CD4-positive, alpha-beta T cell treated with Interleukin-12 subunit alpha and Interleukin-12 subunit beta, for 1 hour (primary cell): ENCODE measurements at regions not wholly inside any gene's neighbourhood (a gene's known extent, or its start where the extent isn't known, plus 50 kb on each side); places are given as distances from the start of the nearest gene placed in this dataset.
"Not testable (repeated sequence)": the region's sequence is repeated elsewhere in the genome, so short reads cannot be mapped to it uniquely, and the experiment has no call there.

Experiments used
- DNase-seq: peaks from one replicate; pipeline ENCODE4 v3.0.0-alpha.2; 2020

DNA sequence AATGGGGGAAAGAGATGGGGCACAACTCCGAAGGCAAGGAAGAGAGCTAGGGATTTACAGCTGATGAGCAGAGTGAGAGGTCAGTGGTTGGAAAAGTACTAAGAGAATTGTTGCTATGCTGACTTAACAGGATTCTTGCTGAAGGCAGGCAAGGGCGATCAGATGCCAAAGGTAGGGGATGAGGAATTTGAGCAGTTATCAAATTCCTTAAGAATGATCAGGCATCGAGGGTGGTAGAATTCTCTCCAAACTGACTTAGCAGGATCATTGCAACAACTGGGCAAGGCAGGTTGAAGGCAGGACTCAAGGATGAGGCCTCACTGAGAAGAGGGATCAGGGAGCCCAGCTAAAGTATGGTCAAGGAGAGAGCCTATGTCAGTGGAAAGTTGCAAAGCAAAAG is 171.0 kb downstream of the HSD17B3 start:
- no peak for DNase-seq

DNA sequence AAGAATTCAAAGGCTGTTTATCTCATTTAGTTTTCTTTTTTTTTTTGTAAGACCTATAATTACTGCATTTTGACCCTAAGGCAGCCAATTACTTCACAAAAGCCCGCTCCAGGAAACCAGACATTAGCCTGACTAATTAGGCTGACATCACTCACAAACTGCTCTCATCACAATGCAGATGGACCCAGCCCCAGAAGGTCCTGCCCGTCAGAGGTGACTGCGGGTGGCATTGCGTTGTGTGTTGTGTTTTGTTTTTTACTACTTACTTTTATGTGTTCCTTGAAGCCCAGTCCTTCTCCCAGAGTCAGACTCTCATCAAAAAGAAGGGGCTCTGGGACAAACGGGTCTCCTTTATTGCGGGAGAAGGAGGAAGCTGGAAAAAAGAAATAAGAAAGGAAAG is 172.2 kb downstream of the HSD17B3 start:
- DNase-seq = no peak

DNA sequence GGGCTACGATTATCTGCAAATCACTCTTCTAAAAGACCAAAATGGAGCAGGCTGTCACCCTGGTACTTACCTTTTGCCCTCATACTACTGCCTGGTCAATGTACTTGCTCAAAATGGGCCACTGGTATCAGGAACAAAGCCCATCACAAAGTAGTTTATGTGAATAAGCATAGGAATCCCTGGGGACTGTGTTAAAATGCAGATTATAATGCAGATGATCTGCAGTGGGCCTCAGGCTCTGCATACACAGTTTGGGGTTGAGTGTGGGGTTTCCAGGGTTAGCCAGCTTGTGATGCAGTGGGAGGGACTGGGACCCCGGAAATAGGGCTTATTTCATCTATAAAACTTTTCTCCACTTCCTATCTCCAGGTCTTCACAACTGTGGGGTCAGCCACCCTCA is 173.1 kb downstream of the HSD17B3 start:
- DNase-seq = no peak

DNA sequence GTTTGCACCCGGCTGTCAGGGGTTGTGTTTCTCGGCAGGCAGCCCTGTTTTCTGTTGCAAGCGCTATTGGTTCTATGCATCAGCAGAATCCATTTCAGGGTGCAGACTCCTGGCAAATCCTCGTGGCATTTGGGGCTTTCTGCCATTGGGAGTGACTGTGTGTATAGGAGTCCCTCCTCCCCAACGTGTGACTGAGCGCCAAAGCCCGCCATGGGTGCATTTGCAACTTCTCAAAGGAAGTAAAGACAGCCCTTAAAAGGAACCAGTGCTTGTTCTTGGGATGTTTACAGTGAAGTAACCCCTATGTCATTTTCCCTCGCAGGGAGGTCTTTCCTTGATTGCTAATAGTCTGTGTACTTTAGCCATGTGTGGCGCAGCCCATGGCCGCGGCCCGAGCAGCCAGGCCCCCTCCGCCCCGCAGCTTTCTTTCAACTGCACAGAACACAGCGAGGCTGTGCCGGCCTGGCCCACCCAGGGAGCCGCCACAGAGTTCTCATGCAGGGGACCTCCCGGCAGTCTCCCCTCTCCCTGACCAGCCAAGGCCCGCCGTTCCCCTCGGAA is 175.6 kb downstream of the HSD17B3 start:
- no peak for DNase-seq

DNA sequence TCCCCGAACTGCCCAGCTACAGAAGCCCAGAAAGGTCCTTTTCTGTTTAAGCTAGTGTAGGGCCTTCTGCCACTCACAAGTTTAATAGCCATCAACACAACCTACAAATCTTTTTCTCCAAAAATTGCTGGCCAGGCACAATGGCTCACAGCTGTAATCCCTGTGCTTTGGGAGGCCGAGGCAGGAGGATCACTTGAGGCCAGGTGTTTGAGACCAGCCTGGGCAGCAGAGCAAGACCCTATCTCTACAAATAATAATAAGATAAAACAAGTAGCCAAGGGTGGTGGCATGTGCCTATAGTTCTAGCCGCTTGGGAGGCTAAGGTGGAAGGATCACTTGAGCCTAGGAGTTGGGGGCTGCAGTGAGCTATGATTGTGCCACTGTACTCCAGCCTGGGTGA is 176.4 kb downstream of the HSD17B3 start:
- no peak for DNase-seq

DNA sequence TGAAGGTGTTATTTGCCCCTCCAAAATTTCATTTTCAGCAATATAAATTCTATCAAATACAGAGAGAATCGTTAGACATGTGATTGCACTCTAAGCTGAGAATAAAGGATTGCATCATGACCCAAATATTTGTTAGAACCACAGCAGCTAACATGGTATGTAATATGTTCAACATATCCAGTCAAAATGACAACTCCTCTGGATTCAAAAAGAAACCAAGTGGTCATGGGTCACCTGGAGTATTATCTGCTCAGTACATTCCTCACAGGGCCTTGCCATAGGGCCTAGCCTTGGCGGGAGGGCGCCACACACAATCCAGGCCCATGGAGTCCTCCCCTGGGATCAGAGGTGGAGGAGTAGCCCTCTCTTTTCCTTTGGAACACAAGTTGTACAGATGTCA is 179.2 kb downstream of the HSD17B3 start:
- no peak for DNase-seq

DNA sequence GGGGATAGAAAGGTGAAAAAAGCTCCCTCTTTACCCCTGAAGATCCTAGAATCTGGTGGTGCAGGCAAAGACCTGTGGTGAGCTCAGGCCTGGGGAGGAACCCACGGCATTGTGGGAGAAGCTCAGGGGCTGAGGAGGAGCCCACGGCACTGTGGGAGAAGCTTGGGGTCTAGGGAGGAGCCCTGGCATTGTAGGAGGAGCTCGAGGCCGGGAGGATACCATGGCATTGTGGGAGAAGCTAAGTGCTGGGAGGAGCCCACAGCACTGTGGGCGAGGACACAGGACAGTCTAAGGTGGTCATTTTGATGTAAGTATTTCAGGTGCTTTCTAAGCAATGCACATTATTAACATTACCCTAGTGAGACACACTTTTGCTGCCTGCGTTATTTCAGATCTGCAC is 179.7 kb downstream of the HSD17B3 start:
- DNase-seq = no peak

DNA sequence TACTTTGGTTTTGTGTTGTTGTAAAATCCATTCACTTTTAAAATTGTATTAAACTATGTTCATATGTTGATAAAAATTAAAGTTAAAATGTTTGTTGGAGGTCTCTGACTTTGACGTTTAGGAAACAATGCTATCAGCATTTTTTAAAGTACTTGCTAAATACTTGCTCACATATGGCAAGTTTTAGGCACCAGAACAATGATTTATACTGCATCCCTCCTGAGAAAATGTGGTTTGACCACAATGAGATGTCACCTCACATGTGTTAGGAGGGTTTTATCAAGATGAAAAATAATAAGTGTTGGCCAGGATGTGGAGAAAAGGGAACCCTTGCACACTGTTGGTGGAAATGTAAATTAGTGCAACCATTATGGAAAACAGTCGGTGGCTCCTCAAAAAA is 180.8 kb downstream of the HSD17B3 start:
- DNase-seq = no peak

DNA sequence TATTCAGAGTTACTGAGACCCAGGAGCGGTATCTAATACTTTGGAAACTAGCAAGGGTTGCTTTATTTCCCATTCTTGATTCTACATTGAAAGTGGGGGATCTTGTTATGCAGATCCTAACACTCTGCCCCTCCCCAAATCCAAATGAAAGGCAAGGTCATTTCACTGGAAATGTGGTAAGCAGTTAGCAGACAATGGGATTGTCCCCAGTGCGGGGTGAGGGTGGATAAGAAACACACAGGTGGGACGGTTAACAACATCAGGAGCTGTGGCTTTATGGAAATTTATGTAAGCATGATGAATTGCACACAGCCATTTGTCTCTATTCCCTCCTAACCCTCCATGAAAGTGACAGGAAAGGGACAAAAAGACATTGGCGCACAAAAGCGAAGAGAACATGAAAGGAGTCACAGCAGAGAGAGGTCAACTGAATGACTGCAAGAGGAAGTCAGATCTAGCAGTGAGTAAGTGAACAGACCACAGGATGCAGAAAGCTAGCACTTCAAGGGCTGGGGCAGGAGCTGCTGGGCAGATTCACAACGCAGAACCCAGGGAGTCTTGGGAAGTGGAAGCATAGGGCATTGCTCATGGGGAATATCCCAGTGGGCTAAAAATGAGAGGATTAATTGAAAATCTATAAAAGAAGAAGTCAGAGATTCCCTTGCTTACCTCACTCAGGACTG is 184.4 kb downstream of the HSD17B3 start:
- no peak for DNase-seq

DNA sequence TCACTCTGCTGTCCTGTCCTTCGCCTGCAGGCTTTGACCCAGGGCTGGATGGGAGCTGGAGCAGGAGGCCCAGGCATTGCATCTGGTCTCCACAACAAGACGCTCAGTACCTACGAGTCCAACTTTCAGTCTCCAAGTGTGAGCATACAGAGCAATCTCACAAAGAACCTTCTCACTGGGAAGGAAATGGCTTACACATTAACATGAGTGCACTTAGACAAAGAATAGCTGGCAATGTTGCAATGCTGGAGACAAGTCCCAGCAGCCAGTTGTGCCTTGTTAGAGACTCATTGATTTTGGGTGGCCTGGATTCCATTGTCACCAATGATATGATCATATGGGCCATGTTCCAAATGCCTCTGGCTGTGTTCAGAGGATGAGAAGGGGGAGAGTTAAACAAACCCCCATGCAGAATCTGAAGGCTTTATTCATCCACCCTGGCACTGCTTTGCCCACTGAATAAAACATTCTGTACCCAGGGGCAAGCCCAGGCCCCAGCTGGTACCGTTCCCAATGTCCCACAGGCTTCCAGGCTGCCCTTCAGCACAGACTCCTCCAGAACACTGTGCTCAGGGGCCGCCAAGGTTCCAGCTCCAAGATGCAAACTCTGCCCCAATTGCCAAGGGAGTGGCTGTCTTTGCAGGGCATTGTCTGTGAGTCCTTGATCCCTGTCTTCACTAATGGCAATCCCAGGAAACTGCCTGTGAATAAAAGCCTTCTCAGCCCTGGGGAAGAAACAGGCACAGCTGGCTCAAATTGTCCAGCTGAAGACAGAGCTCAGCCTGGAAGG is 185.5 kb downstream of the HSD17B3 start:
- no peak for DNase-seq

DNA sequence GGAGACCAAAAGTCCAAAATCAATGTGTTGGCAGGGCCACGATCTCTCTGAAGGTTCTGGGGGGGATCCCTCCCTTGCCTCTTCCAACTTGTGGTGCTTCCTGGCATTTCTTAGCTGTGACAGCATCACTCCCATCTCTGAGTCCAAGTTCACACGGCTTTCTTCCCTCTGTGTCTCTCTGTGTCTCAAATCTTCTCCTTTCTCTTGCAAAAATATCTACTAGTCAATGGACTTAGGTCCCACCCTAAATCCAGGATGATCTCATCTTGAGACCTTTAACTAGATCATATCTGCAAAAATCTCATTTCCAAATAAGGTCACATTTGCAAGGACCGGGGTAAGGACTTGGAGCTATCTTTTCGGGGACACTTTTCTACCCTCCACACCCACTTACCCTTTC is 186.1 kb downstream of the HSD17B3 start:
- DNase-seq = no peak

DNA sequence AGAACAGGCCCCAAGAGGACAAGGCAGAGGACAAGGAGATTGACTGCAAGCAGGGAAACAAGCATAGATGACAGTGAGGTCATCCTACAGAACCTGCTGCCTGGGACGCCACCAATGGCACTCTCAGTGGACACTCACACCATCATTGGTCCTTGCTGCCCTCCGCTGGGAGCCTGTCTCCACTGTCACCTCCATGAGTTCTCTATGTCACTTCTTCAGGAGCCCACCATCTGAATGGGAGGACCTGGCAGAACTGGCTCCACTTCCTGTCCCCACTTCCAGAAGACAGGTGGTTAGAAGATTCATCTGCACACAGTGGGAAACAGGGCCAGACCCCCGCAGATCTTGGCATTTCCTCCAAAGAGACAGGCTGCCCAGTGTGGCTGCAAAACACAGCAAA is 188.9 kb downstream of the HSD17B3 start:
- no peak for DNase-seq

DNA sequence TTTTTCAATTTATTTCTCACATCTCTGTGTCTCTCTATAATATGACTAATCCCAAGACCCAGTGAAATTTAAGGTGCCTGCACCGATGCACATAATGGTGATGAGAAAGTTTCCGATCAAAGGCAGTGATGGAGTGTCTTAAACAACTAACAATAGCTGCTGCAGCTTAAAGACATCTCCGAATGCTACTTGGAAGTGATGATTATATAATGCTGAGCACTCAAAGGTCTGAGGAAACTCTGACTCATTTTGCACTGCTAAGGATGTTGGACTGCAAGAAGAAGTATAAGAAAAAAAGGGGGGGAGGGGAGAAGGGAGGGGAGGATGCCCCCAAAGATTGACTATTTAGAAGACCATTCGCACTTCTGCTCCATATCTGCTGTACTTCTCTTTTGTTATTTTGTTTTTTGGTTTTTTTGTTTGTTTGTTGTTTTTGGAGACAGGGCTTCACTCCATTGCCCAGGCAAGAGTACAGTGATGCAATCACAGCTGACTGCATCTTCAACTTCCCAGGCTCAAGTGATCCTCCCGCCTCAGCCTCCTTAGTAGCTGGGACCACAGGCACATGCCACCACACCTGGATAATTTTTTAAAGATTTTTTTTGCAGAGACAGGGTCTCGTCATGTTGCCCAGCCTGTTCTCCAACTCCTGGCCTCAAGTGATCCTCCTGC is 192.2 kb downstream of the HSD17B3 start:
- DNase-seq = no peak

DNA sequence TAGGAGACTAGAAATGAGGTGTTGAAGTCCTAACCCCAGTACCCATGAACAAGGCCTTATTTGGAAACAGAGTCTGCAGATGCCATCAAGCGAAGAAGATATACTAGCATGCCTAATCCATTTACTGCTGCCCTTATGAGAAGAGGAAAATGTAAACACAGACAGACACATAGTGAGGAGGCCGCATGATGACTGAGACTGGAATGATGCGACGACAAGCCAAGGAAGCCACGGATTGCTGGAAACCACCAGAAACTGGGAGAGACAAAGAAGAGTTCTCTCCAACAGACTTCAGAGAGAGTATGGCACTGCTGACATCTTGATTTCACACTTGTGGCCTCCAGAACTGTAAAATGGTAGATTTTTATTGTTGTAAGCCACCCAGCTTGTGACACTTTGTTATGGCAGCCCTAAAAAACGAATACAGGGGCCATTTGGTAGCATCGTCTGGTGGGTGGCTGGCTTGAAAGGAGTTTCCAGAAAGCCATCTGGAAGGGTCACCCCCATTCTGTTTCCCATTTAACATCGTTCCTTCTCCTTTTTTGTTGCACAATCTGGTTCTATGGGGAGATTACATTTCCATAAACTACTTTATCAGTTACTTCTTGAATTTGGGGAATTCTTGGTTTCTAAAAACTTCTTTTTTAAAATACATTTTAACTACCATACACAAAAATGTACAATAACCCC is 193.1 kb downstream of the HSD17B3 start:
- DNase-seq = no peak

DNA sequence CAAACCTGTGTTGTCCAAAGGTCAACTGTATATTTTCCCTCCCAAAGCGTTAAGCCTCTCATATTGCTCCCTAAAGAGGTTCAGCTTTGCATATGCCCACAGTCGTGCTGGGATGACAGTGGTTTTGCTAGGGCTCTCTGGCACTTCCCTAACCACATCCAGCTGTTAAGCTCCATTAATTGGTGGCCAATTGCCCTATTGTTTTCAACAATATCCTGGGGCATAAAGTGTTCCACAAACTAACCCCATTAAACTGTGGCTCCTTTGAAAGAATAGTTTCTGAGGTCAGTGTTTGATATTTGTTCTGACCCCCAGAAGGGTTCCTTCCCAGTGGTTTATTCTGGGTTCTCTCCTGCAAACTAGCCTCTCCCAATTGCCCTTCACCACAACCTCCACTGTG is 194.5 kb downstream of the HSD17B3 start:
- DNase-seq = no peak

DNA sequence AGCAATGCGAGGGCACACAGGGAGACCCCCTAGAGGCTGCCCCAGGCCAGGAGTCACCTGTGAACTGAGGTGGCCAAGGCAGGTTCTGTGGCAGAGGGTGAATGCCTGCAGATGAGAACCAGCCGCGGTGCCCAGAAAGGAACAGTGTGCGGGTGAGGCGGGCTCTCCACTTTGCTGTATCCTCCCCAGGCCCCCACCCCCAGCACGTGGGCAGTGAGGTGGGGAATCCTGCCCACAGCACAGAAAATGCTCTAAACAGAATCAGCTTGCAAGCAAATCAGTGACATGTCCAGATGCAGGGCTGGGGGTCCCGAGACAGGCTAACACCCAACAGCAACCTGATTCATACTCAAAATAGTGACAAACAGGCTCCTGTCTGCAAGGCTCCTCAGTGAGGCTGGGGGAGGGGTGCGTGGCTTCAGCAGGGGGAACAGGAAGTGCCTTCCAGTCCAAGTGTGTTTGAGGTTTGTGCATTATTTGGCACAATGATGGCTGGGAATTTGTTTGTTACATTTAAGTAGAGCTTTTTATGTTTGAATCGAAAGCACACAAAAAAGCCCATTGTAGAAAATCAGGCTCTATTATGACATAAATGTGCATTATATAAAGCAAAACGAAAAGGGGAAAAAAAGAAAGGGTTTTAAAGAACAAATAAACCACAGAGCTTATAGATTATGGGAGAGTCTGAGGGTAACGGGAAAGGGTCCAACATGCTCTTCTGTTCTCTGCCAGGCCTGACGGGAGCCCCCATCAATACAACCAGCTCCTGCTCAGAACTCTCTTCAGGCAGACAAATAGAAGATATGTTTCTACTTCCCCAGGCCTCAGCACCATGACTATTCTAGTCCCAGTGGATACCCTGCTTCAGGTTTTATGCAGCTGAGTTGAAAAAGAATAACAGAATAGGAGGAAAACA is 201.3 kb downstream of the HSD17B3 start:
- no peak for DNase-seq

DNA sequence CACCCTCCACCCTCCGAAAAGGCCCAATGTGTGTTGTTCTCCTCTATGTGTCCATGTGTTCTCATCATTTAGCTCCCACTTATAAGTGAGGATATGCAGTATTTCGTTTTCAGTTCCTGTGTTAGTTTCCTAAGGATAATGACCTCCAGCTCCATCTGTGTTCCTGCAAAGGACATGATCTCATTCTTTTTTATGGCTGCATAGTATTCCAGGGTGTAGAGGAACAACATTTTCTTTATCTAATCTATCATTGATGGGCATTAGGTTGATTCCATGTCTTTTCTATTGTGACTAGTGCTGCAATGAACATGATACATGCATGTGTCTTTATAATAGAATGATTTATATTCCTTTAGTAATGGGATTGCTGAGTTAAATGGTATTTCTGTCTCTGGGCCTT is 211.3 kb downstream of the HSD17B3 start:
- DNase-seq = not testable (repeated sequence)

DNA sequence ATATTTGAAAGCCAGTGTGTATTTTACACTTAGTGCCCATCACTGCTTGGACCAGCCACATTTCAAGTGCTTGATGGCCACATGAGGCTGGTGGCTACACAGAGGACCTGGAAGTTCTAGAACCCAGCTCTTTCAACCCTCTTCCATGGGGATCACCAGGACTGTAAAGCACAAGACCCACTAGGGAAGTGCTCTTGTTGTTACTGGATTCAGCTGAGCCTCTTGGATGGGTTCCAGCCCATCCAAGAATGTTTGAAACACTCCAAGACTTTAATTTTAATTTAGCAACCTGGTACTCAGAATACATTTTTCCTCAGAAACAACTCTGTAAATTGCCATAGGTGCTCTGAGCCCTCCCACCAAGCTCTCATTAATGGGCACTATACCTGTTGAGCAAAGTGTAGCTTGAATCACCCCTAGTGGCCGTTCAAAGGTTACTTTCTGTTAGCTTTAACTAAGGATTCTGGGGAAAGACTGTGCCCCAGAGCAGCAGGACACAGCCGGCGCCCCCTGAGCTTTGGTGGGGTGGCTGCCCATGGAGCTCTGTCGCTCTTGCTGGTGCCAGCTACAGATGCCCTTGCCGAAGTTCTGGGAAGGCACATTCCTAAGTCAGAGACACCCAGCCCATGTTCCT is 212.4 kb downstream of the HSD17B3 start:
- no peak for DNase-seq

DNA sequence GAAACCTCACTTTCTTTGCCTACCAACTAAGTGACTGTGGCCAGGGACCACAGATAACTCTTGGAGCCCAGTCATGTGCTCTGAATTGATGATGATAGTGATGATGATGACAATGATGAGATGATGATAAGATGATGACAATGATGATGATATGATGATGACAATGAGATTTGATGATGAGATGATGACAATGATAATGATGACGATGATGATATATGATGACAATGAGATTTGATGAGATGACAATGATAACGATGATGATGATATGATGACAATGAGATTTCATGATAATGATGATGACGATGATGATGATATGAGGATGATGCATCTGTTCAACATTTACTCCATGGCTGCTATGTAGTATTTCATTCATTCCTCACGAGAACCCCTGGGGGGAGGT is 213.0 kb downstream of the ERCC6L2 start:
- DNase-seq = no peak

DNA sequence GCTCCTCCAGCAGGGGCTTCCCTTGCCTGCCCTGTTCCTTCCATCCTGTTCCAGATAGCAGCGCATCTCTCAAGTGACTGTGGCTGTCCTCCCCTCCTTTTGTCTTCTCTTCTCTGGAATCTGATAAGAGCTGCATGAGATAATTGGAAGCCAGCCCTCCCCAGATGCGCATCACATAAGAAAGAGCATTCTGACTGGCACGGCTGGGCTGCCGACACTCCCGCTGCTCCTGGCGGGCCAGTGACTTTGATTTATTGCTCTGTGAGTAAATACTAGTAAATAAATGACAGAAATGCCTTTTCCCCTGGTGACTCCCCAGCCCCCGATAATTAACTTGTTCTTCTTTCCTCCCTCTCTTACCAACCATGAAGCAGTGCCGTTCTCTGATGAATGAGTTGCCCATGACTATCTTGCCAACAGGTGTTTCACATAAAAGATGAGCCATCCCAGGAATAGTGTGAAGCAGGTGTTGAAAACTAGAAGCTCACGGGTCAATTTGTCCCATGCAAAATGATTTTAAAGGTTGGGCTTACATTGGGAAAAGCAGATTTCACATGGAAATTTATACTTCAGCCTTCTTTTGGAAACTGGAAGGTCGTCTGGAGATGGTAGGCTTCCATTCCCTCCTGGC is 212.3 kb downstream of the ERCC6L2 start:
- DNase-seq = no peak

DNA sequence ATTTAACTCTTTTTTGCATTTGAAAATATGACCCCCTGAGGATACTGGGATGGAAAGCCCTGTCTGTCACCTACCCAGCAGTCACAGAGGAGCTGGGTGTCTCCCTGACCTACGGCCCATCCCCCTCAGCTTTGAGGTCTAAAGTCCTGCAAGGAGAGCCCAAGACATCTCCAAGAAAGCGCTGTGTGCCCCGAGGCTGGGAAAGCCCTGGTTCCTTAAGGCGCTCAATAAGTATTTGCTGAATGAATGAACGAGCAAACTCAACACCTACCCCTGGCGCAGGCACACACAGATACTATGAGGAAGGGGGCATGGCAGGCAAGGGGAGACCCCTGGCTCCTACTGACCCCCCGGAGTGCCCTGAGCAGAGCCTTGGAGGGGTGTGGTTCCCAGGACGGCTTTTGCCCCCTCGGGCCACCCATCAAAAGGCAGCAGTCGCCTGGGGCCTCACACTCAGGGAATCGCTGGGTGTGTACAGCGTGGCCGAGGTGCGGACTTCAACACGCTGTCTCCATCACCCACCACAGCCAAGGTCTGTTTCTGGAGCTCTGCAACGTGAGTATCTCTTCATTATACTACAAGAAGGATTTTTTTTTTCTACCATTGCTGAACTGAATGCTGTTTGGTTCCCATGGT is 211.6 kb downstream of the ERCC6L2 start:
- DNase-seq = no peak
